SU-DHL-6 (cell line): ENCODE measurements at regions not wholly inside any gene's neighbourhood (a gene's known extent, or its start where the extent isn't known, plus 50 kb on each side); places are given as distances from the start of the nearest gene placed in this dataset.

Experiments
- EZH2phosphoT487 ChIP-seq: fragments of 200-600 bp; sonication (generic), shearing (Covaris generic); conservative IDR thresholded peaks from 2 replicates; pipeline ENCODE4 v1.6.1; 2018; ENCODE audit warnings: mild to moderate bottlenecking, antibody characterized with exemption, low read length, moderate library complexity, mixed read lengths
- TF ChIP-seq, protein P1 (sequence below): fragments of 200-600 bp; sonication (generic); IDR thresholded peaks from one replicate; pipeline ENCODE4 v1.5.1; 2017; ENCODE audit warnings: antibody characterized with exemption, mild to moderate bottlenecking, low read length, moderate library complexity; ENCODE audit not compliant: insufficient read depth, poor library complexity, severe bottlenecking

DNA sequence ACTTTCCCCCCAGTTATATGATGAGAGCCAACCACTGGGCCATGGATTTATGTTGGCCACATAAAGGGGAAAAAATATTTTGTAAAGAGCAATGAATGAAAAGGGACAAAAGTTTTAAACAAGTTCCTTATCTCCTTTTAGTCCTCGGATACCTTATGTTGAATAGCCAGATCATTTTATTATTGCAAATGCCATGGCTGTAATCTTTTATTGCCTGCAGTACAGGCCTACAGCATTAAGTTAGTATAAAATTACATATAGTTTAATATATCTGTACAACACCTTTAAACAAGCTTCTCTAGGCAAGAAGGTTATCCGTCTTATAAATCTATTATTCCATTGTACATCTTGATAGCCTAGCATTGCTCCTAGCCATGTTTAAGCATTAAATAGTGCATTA, 93.9 kb upstream of the SLC35B3 start:
- TF ChIP-seq, protein P1, sequence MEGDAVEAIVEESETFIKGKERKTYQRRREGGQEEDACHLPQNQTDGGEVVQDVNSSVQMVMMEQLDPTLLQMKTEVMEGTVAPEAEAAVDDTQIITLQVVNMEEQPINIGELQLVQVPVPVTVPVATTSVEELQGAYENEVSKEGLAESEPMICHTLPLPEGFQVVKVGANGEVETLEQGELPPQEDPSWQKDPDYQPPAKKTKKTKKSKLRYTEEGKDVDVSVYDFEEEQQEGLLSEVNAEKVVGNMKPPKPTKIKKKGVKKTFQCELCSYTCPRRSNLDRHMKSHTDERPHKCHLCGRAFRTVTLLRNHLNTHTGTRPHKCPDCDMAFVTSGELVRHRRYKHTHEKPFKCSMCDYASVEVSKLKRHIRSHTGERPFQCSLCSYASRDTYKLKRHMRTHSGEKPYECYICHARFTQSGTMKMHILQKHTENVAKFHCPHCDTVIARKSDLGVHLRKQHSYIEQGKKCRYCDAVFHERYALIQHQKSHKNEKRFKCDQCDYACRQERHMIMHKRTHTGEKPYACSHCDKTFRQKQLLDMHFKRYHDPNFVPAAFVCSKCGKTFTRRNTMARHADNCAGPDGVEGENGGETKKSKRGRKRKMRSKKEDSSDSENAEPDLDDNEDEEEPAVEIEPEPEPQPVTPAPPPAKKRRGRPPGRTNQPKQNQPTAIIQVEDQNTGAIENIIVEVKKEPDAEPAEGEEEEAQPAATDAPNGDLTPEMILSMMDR: no peak
- TF ChIP-seq EZH2phosphoT487: no peak
